HCT116 (cell line): ENCODE measurements at regions not wholly inside any gene's neighbourhood (a gene's known extent, or its start where the extent isn't known, plus 50 kb on each side); places are given as distances from the start of the nearest gene placed in this dataset.

Experiments
- CTCF ChIP-seq, 3 experiments: fragments of 200-600 bp in 1 of 3; sonication (generic) in 1 of 3; IDR thresholded peaks in 2 of 3; conservative IDR thresholded peaks in 1 of 3; 2 replicates each; pipeline ENCODE4 v1.5.1; 2012 to 2017; ENCODE audit warnings: low read depth in 2 of 3, low read length in 2 of 3, antibody characterized with exemption in 1 of 3, borderline replicate concordance in 1 of 3, control low read depth in 1 of 3, mild to moderate bottlenecking in 1 of 3, mixed read lengths in 1 of 3, mixed run types in 1 of 3, moderate library complexity in 1 of 3; ENCODE audit not compliant: insufficient read depth in 1 of 3
- EGR1 ChIP-seq: IDR thresholded peaks from 2 replicates; pipeline ENCODE4 v1.6.1; 2012; ENCODE audit warnings: low read depth
- EZH2 ChIP-seq: fragments of 200-600 bp; sonication (generic); IDR thresholded peaks from 2 replicates; pipeline ENCODE4 v1.6.1; 2017; ENCODE audit warnings: antibody characterized with exemption, mixed run types
- JUND ChIP-seq: IDR thresholded peaks from 2 replicates; pipeline ENCODE4 v1.6.1; 2012
- POLR2AphosphoS5 ChIP-seq: IDR thresholded peaks from 2 replicates; pipeline ENCODE4 v1.6.1; 2011; ENCODE audit warnings: mild to moderate bottlenecking, low read depth, low read length, moderate library complexity
- SIN3A ChIP-seq: IDR thresholded peaks from 2 replicates; pipeline ENCODE4 v1.6.1; 2012; ENCODE audit warnings: low read depth
- ZNF274 ChIP-seq: fragments of 200-500 bp; sonication (Bioruptor generic); IDR thresholded peaks from 2 replicates; pipeline ENCODE4 v1.6.1; 2014; ENCODE audit warnings: mild to moderate bottlenecking, low read depth, low read length, inconsistent platforms

DNA sequence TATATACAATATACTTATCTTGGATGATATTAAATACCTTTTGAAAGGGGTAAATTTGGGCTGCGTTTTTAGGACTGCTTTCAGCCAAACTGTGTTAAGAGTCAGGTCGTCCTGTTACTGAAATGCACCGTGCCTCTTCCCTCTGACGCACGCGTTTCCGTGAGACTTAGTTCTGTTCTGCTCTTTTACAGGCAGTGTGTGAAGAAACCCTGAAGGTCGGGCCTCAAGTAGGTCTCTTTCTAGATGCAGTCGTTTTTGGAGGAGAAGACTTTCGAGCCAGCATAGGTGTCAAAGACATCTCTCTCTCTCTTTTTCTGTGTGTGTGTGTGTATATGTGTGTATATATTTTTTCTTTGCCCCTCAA, 107.0 kb downstream of the ZIC5 start:
- no peak for TF ChIP-seq EGR1
- no peak for TF ChIP-seq POLR2AphosphoS5
- TF ChIP-seq EZH2 = no peak
- TF ChIP-seq SIN3A = no peak
- no peak for TF ChIP-seq JUND
- no peak for TF ChIP-seq ZNF274
- TF ChIP-seq CTCF (IDR thresholded peaks at IDR 0.05 in 2 of 3, conservative IDR thresholded peaks at IDR 0.05 in 1 of 3; ENCODE audit: borderline replicate concordance in 1 of 3, insufficient read depth in 1 of 3, low read depth in 2 of 3, low read length in 2 of 3) = no peak
